ENCODE measurements at regions not wholly inside any gene's neighbourhood (a gene's known extent, or its start where the extent isn't known, plus 50 kb on each side); places are given as distances from the start of the nearest gene placed in this dataset.

DNA sequence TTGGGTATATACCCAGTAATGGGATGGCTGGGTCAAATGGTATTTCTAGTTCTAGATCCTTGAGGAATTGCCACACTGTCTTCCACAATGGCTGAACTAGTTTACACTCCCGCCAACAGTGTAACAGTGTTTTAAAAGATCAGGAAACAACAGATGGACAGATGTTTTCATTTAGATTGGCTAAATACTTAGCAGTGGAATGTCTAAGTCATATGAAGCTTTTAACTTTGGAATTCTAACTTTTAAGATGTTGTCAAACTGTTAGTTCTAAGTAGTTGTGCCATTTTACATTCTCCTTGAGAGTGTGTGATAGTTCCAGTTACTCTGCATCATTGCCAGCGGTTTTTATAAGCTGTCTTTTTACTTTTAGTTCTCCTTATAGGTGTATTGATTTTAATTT, 688.8 kb downstream of the SEMA5A start:
- no peak overlapping the region for H3K4me2 ChIP-seq
- ChIA-PET CTCF (interaction anchor here (0.9 kb wide), 1 partner anchor 11 kb away, joined by 3 read pairs; no protein-coding TSS in a partner anchor), POLR2A (no interaction called here)
- H4K20me1 ChIP-seq (ENCODE audit: insufficient read depth), result no peaks in the 10 kb centered on the region
- H3K79me2 ChIP-seq (ENCODE audit: insufficient read depth), result no peaks in the 10 kb centered on the region
- no peak overlapping the region for H3K9ac ChIP-seq
- no peak overlapping the region for H3K27ac ChIP-seq (ENCODE audit: low read depth in 2 of 2, low read length in 1 of 2)
- H3K36me3 ChIP-seq (replicated peaks in 1 of 2; ENCODE audit: control insufficient read depth in 1 of 2, insufficient read depth in 2 of 2, low read length in 1 of 2), result no peaks in the 10 kb centered on the region
- H3K9me3 ChIP-seq, result no peaks in the 10 kb centered on the region
- no peaks in the 10 kb centered on the region for H3K4me1 ChIP-seq (ENCODE audit: control insufficient read depth in 1 of 2, insufficient read depth in 2 of 2, low read depth in 1 of 2, low read length in 1 of 2)
- no peaks in the 10 kb centered on the region for H3K27me3 ChIP-seq (ENCODE audit: insufficient read depth)
- no peaks in the 10 kb centered on the region for H3F3A ChIP-seq (replicated peaks; ENCODE audit: insufficient read depth)
- no peak overlapping the region for H2AFZ ChIP-seq (ENCODE audit: low read depth)
- no peak for DNase-seq
- 27% methylated on average over 2 of the region's 2 CpGs for WGBS (ENCODE audit: low lambda C conversion rate)
- H3K9me2 ChIP-seq, result no peaks in the 10 kb centered on the region
- no peak overlapping the region for H3K4me3 ChIP-seq (ENCODE audit: low read depth in 2 of 2, low read length in 1 of 2)
- TF ChIP-seq NFIC (IDR thresholded peaks at IDR 0.05; ENCODE audit: borderline replicate concordance), result no peak
- TF ChIP-seq YY1 (IDR thresholded peaks at IDR 0.05; ENCODE audit: low read depth), result no peak
- TF ChIP-seq, protein P1, sequence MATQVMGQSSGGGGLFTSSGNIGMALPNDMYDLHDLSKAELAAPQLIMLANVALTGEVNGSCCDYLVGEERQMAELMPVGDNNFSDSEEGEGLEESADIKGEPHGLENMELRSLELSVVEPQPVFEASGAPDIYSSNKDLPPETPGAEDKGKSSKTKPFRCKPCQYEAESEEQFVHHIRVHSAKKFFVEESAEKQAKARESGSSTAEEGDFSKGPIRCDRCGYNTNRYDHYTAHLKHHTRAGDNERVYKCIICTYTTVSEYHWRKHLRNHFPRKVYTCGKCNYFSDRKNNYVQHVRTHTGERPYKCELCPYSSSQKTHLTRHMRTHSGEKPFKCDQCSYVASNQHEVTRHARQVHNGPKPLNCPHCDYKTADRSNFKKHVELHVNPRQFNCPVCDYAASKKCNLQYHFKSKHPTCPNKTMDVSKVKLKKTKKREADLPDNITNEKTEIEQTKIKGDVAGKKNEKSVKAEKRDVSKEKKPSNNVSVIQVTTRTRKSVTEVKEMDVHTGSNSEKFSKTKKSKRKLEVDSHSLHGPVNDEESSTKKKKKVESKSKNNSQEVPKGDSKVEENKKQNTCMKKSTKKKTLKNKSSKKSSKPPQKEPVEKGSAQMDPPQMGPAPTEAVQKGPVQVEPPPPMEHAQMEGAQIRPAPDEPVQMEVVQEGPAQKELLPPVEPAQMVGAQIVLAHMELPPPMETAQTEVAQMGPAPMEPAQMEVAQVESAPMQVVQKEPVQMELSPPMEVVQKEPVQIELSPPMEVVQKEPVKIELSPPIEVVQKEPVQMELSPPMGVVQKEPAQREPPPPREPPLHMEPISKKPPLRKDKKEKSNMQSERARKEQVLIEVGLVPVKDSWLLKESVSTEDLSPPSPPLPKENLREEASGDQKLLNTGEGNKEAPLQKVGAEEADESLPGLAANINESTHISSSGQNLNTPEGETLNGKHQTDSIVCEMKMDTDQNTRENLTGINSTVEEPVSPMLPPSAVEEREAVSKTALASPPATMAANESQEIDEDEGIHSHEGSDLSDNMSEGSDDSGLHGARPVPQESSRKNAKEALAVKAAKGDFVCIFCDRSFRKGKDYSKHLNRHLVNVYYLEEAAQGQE (IDR thresholded peaks at IDR 0.05; ENCODE audit: low read depth, low read length), result no peak
- TF ChIP-seq SIN3A (IDR thresholded peaks at IDR 0.05; ENCODE audit: borderline replicate concordance, low read depth, low read length), result no peak
- TF ChIP-seq JUND (IDR thresholded peaks at IDR 0.05), result no peak
- TF ChIP-seq, protein P2, sequence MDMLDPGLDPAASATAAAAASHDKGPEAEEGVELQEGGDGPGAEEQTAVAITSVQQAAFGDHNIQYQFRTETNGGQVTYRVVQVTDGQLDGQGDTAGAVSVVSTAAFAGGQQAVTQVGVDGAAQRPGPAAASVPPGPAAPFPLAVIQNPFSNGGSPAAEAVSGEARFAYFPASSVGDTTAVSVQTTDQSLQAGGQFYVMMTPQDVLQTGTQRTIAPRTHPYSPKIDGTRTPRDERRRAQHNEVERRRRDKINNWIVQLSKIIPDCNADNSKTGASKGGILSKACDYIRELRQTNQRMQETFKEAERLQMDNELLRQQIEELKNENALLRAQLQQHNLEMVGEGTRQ (IDR thresholded peaks at IDR 0.05; ENCODE audit: borderline replicate concordance, low read depth, low read length), result no peak

DNA sequence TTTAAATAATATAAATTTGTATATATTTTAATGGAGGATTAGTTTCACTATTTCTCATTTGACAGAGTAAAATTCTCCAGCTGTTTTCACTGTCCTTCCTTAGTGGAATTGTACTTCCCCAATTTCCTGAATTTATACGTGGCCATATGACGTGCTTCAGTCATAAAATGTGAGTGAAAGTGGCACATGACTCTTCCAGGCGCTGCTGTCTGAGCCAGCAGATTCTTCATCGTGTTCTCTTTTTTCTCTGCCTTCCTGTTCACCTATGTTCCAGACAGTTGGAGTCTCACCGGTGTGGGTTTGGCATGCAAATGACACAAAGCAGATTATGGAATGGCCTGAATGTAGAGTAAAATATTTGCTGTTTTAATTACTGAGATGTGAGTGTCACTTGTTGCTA, 684.1 kb downstream of the SEMA5A start:
- Histone ChIP-seq H3K27ac (ENCODE audit: low read depth in 2 of 2, low read length in 1 of 2) (no peak overlapping the region), H3K9ac (no peak overlapping the region), H3K9me2 (no peaks in the 10 kb centered on the region), H3K79me2 (ENCODE audit: insufficient read depth) (no peaks in the 10 kb centered on the region), H4K20me1 (ENCODE audit: insufficient read depth) (no peaks in the 10 kb centered on the region), H2AFZ (ENCODE audit: low read depth) (no peak overlapping the region), H3K4me1 (ENCODE audit: control insufficient read depth in 1 of 2, insufficient read depth in 2 of 2, low read depth in 1 of 2, low read length in 1 of 2) (no peaks in the 10 kb centered on the region), H3K4me2 (no peak overlapping the region), H3F3A (replicated peaks; ENCODE audit: insufficient read depth) (no peaks in the 10 kb centered on the region), H3K9me3 (no peaks in the 10 kb centered on the region; the same call in 1 of the 2 replicates), H3K4me3 (ENCODE audit: low read depth in 2 of 2, low read length in 1 of 2) (no peak overlapping the region), H3K36me3 (replicated peaks in 1 of 2; ENCODE audit: control insufficient read depth in 1 of 2, insufficient read depth in 2 of 2, low read length in 1 of 2) (no peaks in the 10 kb centered on the region), H3K27me3 (ENCODE audit: insufficient read depth) (no peaks in the 10 kb centered on the region)
- no peak for DNase-seq
- ChIA-PET POLR2A (no interaction called here), CTCF (no interaction called here)
- no peak for TF ChIP-seq MEF2A (IDR thresholded peaks at IDR 0.05; ENCODE audit: borderline replicate concordance, low read depth)
- TF ChIP-seq RXRA (IDR thresholded peaks at IDR 0.05; ENCODE audit: borderline replicate concordance, low read depth), result no peak
- TF ChIP-seq GATA2 (CRISPR knock-in tag; IDR thresholded peaks at IDR 0.05), result no peak
- TF ChIP-seq, protein P3, sequence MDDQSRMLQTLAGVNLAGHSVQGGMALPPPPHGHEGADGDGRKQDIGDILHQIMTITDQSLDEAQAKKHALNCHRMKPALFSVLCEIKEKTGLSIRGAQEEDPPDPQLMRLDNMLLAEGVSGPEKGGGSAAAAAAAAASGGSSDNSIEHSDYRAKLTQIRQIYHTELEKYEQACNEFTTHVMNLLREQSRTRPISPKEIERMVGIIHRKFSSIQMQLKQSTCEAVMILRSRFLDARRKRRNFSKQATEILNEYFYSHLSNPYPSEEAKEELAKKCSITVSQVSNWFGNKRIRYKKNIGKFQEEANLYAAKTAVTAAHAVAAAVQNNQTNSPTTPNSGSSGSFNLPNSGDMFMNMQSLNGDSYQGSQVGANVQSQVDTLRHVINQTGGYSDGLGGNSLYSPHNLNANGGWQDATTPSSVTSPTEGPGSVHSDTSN (IDR thresholded peaks at IDR 0.05), result no peak
- TF ChIP-seq CHD2 (IDR thresholded peaks at IDR 0.05; ENCODE audit: low read length, partially characterized antibody), result no peak
- no peak for TF ChIP-seq EZH2phosphoT487 (IDR thresholded peaks at IDR 0.05; ENCODE audit: borderline replicate concordance, low read depth)
- TF ChIP-seq, protein P4, sequence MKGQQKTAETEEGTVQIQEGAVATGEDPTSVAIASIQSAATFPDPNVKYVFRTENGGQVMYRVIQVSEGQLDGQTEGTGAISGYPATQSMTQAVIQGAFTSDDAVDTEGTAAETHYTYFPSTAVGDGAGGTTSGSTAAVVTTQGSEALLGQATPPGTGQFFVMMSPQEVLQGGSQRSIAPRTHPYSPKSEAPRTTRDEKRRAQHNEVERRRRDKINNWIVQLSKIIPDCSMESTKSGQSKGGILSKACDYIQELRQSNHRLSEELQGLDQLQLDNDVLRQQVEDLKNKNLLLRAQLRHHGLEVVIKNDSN (IDR thresholded peaks at IDR 0.05; ENCODE audit: borderline replicate concordance, low read depth), result no peak
- no peak for TF ChIP-seq SIN3A (IDR thresholded peaks at IDR 0.05; ENCODE audit: borderline replicate concordance, low read depth, low read length)
- TF ChIP-seq YY1 (IDR thresholded peaks at IDR 0.05; ENCODE audit: low read depth), result no peak
- TF ChIP-seq JUND (IDR thresholded peaks at IDR 0.05), result no peak
- no peak for TF ChIP-seq NRF1 (IDR thresholded peaks at IDR 0.05; ENCODE audit: low read depth, low read length)
- TF ChIP-seq SMC3 (IDR thresholded peaks at IDR 0.05; ENCODE audit: low read depth, low read length), result no peak
- TF ChIP-seq FOXM1 (IDR thresholded peaks at IDR 0.05; ENCODE audit: low read depth), result no peak
- TF ChIP-seq NFIC (IDR thresholded peaks at IDR 0.05; ENCODE audit: borderline replicate concordance), result no peak
- 32% methylated on average over 5 of the region's 5 CpGs for WGBS (ENCODE audit: low lambda C conversion rate)

All from SK-N-SH (cell line).